ENCODE measurements at regions not wholly inside any gene's neighbourhood (a gene's known extent, or its start where the extent isn't known, plus 50 kb on each side); places are given as distances from the start of the nearest gene placed in this dataset.

DNA sequence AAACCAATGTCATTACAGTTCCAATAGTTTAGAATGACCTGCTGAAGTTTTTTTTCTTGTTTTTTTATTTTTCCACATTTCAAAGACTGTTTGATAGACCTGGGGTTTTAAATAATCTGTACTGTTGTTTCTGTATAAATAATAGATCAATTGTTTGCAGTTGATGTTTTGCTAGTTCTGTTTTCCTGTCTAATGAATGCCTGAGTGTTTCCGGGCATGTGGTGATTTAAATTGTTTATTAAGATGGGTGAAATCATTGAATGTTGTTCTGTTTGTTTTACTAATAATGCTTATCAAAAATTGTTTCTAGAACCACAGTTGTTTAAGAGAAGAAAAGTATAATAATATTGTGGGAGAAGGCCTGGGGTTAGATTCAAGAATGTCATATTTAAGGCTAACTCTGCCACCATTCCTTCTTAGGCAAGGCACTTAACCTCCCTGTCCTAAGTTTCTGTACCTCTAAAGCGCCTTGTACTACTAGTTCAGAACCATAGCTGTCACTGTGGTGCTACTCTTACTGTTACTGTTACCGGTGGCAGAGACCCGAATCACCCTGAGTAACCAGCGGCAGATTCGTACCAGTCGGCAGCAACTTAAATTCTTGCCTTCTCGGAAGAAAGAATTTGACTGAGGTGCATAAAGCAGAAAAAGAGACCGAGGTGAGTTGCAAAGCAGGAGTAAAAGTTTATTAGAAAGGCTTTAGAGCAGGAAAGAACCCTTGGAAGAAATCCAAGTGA is 1014.1 kb downstream of the REEP3 start:
- Histone ChIP-seq H3K9me2 (replicated peaks; ENCODE audit: insufficient read depth, low read length) (no peaks in the 10 kb centered on the region), H2AFZ (ENCODE audit: low read depth, low read length, severe bottlenecking) (no peak overlapping the region), H3F3A (ENCODE audit: insufficient read depth) (no peaks in the 10 kb centered on the region), H3K27ac (ENCODE audit: low read depth, low read length) (no peak overlapping the region), H3K4me2 (ENCODE audit: low read depth, low read length, poor library complexity, severe bottlenecking) (no peak overlapping the region), H3K4me3 (ENCODE audit: insufficient read depth, low read length, poor library complexity, severe bottlenecking) (no peak overlapping the region), H3K9me3 (ENCODE audit: insufficient read depth, low read length) (no peaks in the 10 kb centered on the region), H3K27me3 (ENCODE audit: low read length) (no peaks in the 10 kb centered on the region), H3K36me3 (ENCODE audit: low read length) (no peaks in the 10 kb centered on the region), H3K79me2 (ENCODE audit: insufficient read depth, low read length) (no peaks in the 10 kb centered on the region), H3K9ac (ENCODE audit: low read length) (no peak overlapping the region), H4K20me1 (ENCODE audit: low read depth, low read length) (no peaks in the 10 kb centered on the region)
- TF ChIP-seq EZH2phosphoT487 (conservative IDR thresholded peaks at IDR 0.05; ENCODE audit: low read length): no peak
- TF ChIP-seq, protein P1, sequence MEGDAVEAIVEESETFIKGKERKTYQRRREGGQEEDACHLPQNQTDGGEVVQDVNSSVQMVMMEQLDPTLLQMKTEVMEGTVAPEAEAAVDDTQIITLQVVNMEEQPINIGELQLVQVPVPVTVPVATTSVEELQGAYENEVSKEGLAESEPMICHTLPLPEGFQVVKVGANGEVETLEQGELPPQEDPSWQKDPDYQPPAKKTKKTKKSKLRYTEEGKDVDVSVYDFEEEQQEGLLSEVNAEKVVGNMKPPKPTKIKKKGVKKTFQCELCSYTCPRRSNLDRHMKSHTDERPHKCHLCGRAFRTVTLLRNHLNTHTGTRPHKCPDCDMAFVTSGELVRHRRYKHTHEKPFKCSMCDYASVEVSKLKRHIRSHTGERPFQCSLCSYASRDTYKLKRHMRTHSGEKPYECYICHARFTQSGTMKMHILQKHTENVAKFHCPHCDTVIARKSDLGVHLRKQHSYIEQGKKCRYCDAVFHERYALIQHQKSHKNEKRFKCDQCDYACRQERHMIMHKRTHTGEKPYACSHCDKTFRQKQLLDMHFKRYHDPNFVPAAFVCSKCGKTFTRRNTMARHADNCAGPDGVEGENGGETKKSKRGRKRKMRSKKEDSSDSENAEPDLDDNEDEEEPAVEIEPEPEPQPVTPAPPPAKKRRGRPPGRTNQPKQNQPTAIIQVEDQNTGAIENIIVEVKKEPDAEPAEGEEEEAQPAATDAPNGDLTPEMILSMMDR (IDR thresholded peaks at IDR 0.05; ENCODE audit: insufficient read depth, low read length, poor library complexity, severe bottlenecking): no peak

DNA sequence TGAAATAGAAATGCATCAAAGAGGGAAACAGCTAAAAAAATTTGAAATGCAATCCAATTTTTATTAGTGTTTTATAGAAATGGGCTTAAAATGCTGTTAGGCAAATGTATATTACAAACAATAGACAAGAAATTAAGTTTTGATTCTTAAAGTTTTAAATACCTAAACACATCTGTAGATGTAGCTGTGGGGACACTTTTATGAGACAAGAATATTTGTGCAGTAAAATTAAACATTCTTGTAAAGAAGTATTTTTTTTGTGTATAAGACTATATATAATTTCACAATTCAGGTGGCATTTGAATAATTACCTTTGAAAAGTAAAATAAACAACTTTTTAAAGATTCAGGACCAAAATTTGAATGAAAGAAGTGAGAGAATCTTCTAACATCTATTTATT is 1015.9 kb downstream of the REEP3 start:
- H3F3A ChIP-seq (ENCODE audit: insufficient read depth): no peaks in the 10 kb centered on the region
- no peak for TF ChIP-seq EZH2phosphoT487 (conservative IDR thresholded peaks at IDR 0.05; ENCODE audit: low read length)
- TF ChIP-seq, protein P1 (IDR thresholded peaks at IDR 0.05; ENCODE audit: insufficient read depth, low read length, poor library complexity, severe bottlenecking): no peak
- no peak overlapping the region for H3K4me3 ChIP-seq (ENCODE audit: insufficient read depth, low read length, poor library complexity, severe bottlenecking)
- no peaks in the 10 kb centered on the region for H3K36me3 ChIP-seq (ENCODE audit: low read length)
- H3K79me2 ChIP-seq (ENCODE audit: insufficient read depth, low read length): no peaks in the 10 kb centered on the region
- H3K9me2 ChIP-seq (replicated peaks; ENCODE audit: insufficient read depth, low read length): no peaks in the 10 kb centered on the region
- H3K27me3 ChIP-seq (ENCODE audit: low read length): no peaks in the 10 kb centered on the region
- no peak overlapping the region for H3K4me2 ChIP-seq (ENCODE audit: low read depth, low read length, poor library complexity, severe bottlenecking)
- H3K27ac ChIP-seq (ENCODE audit: low read depth, low read length): no peak overlapping the region
- H2AFZ ChIP-seq (ENCODE audit: low read depth, low read length, severe bottlenecking): no peak overlapping the region
- no peak overlapping the region for H3K9ac ChIP-seq (ENCODE audit: low read length)
- no peaks in the 10 kb centered on the region for H4K20me1 ChIP-seq (ENCODE audit: low read depth, low read length)
- no peaks in the 10 kb centered on the region for H3K9me3 ChIP-seq (ENCODE audit: insufficient read depth, low read length)

DNA sequence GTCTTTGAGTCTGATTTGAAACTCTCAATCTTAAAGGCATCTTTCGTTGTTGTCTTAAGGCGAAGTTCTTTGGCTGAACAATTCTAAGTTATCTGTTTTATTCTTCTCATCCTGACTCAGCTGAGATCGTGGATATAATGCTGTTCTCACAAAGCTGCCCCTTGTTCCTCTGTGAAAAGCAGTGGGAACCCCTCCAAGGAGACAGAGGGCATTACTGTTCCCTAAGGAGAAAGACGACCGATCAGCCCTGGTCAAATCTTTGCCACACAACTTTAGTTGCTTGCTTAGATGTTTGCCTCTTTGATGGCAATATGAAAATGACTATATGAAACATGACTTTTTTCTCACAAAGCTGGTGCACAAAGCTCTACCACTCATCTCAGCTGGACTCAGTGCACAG is 1016.7 kb downstream of the REEP3 start:
- H3K9me2 ChIP-seq (replicated peaks; ENCODE audit: insufficient read depth, low read length): no peaks in the 10 kb centered on the region
- no peak overlapping the region for H3K27ac ChIP-seq (ENCODE audit: low read depth, low read length)
- no peak overlapping the region for H3K4me3 ChIP-seq (ENCODE audit: insufficient read depth, low read length, poor library complexity, severe bottlenecking)
- no peak overlapping the region for H3K4me2 ChIP-seq (ENCODE audit: low read depth, low read length, poor library complexity, severe bottlenecking)
- H3K27me3 ChIP-seq (ENCODE audit: low read length): no peaks in the 10 kb centered on the region
- no peak overlapping the region for H2AFZ ChIP-seq (ENCODE audit: low read depth, low read length, severe bottlenecking)
- H4K20me1 ChIP-seq (ENCODE audit: low read depth, low read length): no peaks in the 10 kb centered on the region
- H3K36me3 ChIP-seq (ENCODE audit: low read length): no peaks in the 10 kb centered on the region
- H3K9me3 ChIP-seq (ENCODE audit: insufficient read depth, low read length): no peaks in the 10 kb centered on the region
- H3K9ac ChIP-seq (ENCODE audit: low read length): no peak overlapping the region
- no peaks in the 10 kb centered on the region for H3F3A ChIP-seq (ENCODE audit: insufficient read depth)
- H3K79me2 ChIP-seq (ENCODE audit: insufficient read depth, low read length): no peaks in the 10 kb centered on the region
- TF ChIP-seq, protein P1 (IDR thresholded peaks at IDR 0.05; ENCODE audit: insufficient read depth, low read length, poor library complexity, severe bottlenecking): no peak
- TF ChIP-seq EZH2phosphoT487 (conservative IDR thresholded peaks at IDR 0.05; ENCODE audit: low read length): no peak
